GM15510 (cell line): ENCODE measurements at regions not wholly inside any gene's neighbourhood (a gene's known extent, or its start where the extent isn't known, plus 50 kb on each side); places are given as distances from the start of the nearest gene placed in this dataset.

Source experiments
- POLR2A ChIP-seq: IDR thresholded peaks from 3 replicates; pipeline ENCODE4 v1.6.1; 2011; ENCODE audit warnings: borderline replicate concordance; ENCODE audit not compliant: insufficient read length; ENCODE audit errors: extremely low read depth

- TF ChIP-seq POLR2A: no peak
These were observed 62.5 kb upstream of the TOMM7 start for GRCh38 chr7:22884911-22885788.

- no peak for TF ChIP-seq POLR2A
These were observed 59.5 kb upstream of the TOMM7 start for GRCh38 chr7:22882106-22882505.

- TF ChIP-seq POLR2A: no peak
These were observed 57.2 kb upstream of the TOMM7 start for GRCh38 chr7:22879709-22880306.

- TF ChIP-seq POLR2A: no peak
These were observed 56.6 kb upstream of the TOMM7 start for GRCh38 chr7:22879280-22879679.

- no peak for TF ChIP-seq POLR2A
These were observed 54.5 kb upstream of the TOMM7 start for GRCh38 chr7:22876986-22877729.

GRCh38 chr7:22875470-22875869 lies 52.8 kb upstream of the TOMM7 start:
- no peak for TF ChIP-seq POLR2A

- TF ChIP-seq POLR2A: no peak
These were observed 52.3 kb upstream of the TOMM7 start for GRCh38 chr7:22874904-22875303.
